Rectal smooth muscle tissue (tissue), 1 donor: ENCODE measurements at regions not wholly inside any gene's neighbourhood (a gene's known extent, or its start where the extent isn't known, plus 50 kb on each side); places are given as distances from the start of the nearest gene placed in this dataset.
"Not testable (repeated sequence)": the region's sequence is repeated elsewhere in the genome, so short reads cannot be mapped to it uniquely, and the experiment has no call there.

Experiments used
- H3K27ac ChIP-seq: one replicate; pipeline ENCODE4 v1.7.0; 2013; ENCODE audit warnings: low read depth, low read length, inconsistent platforms
- H3K27me3 ChIP-seq: one replicate; pipeline ENCODE4 v1.7.0; 2013; ENCODE audit warnings: low read length; ENCODE audit not compliant: control insufficient read depth, insufficient read depth
- H3K36me3 ChIP-seq: one replicate; pipeline ENCODE4 v1.7.0; 2013; ENCODE audit warnings: low read length; ENCODE audit not compliant: control insufficient read depth, insufficient read depth
- H3K4me1 ChIP-seq: one replicate; pipeline ENCODE4 v1.7.0; 2013; ENCODE audit warnings: low read length; ENCODE audit not compliant: control insufficient read depth, insufficient read depth
- H3K4me3 ChIP-seq: one replicate; pipeline ENCODE4 v1.7.0; 2013; ENCODE audit warnings: low read length
- H3K9ac ChIP-seq: one replicate; pipeline ENCODE4 v1.7.0; 2013; ENCODE audit warnings: low read length

GRCh38 chr14:65840118-65840751, 427.7 kb downstream of the FUT8 start:
- H3K9ac ChIP-seq = no peak overlapping the region
- no peaks in the 10 kb centered on the region for H3K27me3 ChIP-seq
- H3K36me3 ChIP-seq = no peaks in the 10 kb centered on the region
- H3K27ac ChIP-seq = no peak overlapping the region
- no peaks in the 10 kb centered on the region for H3K4me1 ChIP-seq
- no peak overlapping the region for H3K4me3 ChIP-seq

DNA sequence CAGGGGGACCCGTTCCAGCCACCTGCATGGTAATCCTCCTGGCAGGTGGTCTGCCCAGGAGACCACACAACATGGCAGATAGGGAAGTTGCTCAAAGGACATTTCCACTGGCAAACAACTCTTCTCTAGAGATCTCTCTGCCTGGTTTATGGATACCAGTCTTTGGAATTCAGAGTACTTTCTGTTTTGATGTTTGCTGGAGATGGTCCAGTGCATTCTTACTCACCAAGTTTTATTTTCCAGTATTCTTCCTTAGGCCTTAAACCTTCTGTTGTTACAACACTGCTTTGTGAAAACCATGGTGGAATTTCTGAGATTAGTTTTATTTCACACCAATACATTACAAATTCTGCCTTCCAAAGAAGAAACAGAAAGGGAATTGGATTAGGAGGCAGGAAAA, 428.3 kb downstream of the FUT8 start:
- Histone ChIP-seq H3K36me3 (no peaks in the 10 kb centered on the region), H3K4me1 (no peaks in the 10 kb centered on the region), H3K27ac (no peak overlapping the region), H3K27me3 (no peaks in the 10 kb centered on the region), H3K4me3 (no peak overlapping the region), H3K9ac (no peak overlapping the region)

DNA sequence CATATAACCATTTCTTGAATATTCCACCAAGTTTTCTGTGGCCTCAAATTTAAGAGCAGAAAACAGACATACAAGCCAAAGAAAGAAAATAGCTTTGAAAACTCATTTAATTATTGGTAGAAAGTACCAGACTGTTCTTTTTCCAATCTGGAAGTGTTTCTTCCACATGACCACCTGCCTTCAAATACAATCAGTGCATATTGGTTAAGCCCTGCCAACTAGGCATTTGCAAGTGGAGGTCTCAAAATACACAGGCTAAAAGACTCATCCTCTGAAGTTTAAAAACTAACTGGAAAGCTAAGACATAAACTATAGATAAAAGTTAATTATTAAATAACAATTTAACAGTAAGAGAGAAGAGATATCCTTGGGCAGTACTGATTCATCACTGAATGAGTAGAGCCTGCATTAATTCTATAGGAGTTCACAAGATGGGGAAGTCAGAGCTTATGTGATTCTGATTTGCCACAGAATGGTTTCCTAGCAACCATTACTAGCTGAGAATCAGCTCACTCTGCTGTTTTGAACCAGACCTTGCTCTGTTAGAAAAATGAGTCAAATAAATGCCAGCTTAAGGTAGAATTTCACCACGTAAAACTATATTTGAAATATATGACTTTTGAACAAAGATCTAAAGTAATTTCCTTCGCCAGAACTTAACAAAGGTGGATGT, 433.8 kb downstream of the FUT8 start:
- no peak overlapping the region for H3K9ac ChIP-seq
- no peaks in the 10 kb centered on the region for H3K27me3 ChIP-seq
- no peaks in the 10 kb centered on the region for H3K4me1 ChIP-seq
- no peak overlapping the region for H3K4me3 ChIP-seq
- H3K27ac ChIP-seq = no peak overlapping the region
- no peaks in the 10 kb centered on the region for H3K36me3 ChIP-seq

GRCh38 chr14:65847075-65847847, 434.7 kb downstream of the FUT8 start:
- Histone ChIP-seq H3K27ac (no peak overlapping the region), H3K27me3 (no peaks in the 10 kb centered on the region), H3K4me1 (no peaks in the 10 kb centered on the region), H3K4me3 (no peak overlapping the region), H3K9ac (no peak overlapping the region), H3K36me3 (no peaks in the 10 kb centered on the region)

- H3K27ac ChIP-seq, H3K4me3 ChIP-seq, H3K4me1 ChIP-seq, H3K36me3 ChIP-seq, H3K27me3 ChIP-seq, H3K9ac ChIP-seq: not testable (repeated sequence)
Measured at GRCh38 chr14:65847931-65848330, 435.4 kb downstream of the FUT8 start.

- Histone ChIP-seq H3K27me3 (no peaks in the 10 kb centered on the region), H3K4me1 (no peaks in the 10 kb centered on the region), H3K36me3 (no peaks in the 10 kb centered on the region), H3K4me3 (no peak overlapping the region), H3K27ac (no peak overlapping the region), H3K9ac (no peak overlapping the region)
Measured at GRCh38 chr14:65849091-65849490, 436.6 kb downstream of the FUT8 start.

DNA sequence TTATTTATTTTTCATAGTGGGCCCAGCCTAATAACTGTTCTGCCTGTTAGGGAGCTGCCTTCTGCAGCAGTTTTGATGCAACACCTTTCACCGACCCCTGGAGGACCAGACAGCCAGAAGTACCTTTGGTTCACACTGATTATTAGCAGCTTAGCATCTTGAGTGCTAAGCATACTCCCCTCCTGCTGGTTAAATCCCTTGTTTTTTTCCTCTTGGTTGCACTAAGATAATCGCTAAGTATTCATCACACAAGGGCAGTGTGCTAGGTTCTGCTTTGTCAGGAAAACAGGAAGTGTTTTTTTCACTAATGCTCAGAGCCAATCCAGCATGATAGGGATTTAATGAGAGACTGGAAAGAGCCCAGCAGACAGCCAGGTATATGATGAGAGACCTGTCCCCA, 437.0 kb downstream of the FUT8 start:
- H3K4me3 ChIP-seq = no peak overlapping the region
- no peak overlapping the region for H3K27ac ChIP-seq
- no peaks in the 10 kb centered on the region for H3K27me3 ChIP-seq
- H3K9ac ChIP-seq = no peak overlapping the region
- H3K36me3 ChIP-seq = no peaks in the 10 kb centered on the region
- H3K4me1 ChIP-seq = no peaks in the 10 kb centered on the region

- Histone ChIP-seq H3K27ac (no peak overlapping the region), H3K9ac (no peak overlapping the region)
Measured at GRCh38 chr14:65850429-65851135, 438.1 kb downstream of the FUT8 start.

DNA sequence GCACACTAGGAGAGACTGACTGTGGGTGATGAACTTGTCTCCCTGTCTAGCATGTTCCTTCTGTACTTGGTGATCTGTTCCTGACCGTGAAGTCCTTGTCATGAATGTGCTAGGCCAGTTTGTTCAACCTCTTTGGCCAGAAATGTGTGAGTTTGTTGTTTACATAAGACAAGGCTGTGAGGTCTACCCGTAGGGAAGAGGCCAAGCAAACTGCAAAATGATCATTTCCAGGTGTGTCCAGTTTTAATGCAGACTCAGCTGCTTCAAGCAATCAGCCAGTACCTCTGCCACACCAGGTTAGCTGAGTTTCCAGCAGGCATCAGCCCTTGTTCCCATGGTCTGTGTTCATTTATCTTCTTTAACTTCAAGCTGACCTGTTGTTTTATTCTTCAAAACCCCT, 440.2 kb downstream of the FUT8 start:
- Histone ChIP-seq H3K27me3 (no peaks in the 10 kb centered on the region), H3K36me3 (no peaks in the 10 kb centered on the region), H3K27ac (no peak overlapping the region), H3K9ac (no peak overlapping the region), H3K4me3 (no peak overlapping the region), H3K4me1 (no peaks in the 10 kb centered on the region)

More at GRCh38 chr14:65850429-65851135, 438.1 kb downstream of the FUT8 start:
- H3K4me1 ChIP-seq = no peaks in the 10 kb centered on the region
- no peaks in the 10 kb centered on the region for H3K36me3 ChIP-seq
- no peak overlapping the region for H3K4me3 ChIP-seq
- no peaks in the 10 kb centered on the region for H3K27me3 ChIP-seq

DNA sequence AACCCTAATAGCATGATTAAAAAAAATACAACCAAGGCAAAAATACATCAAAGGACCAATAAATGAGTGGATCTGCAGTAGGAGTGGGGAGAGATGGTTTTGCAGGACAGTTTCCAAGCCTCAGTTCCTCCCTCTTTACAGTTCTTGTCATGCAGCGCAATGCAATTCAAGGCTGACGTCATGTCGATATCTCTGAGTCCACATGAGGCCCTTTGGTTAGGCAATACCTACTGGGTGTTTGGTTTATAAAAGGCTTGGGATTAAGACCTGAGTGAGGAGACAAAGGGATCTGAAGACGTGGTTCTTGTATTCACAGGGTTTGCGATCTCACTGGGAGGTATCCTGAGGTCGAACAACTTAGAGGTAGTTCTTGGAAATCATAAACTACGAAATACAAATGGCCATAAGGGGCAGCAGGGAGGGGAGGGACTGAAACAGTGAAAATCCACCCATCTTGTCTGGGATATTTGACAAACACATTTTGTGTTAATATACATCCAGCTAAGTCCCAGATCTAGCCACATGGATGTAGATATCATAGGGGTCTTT, 441.0 kb downstream of the FUT8 start:
- no peak overlapping the region for H3K27ac ChIP-seq
- no peak overlapping the region for H3K4me3 ChIP-seq
- H3K9ac ChIP-seq = no peak overlapping the region
- H3K27me3 ChIP-seq = no peaks in the 10 kb centered on the region
- H3K4me1 ChIP-seq = no peaks in the 10 kb centered on the region
- H3K36me3 ChIP-seq = no peaks in the 10 kb centered on the region

GRCh38 chr14:65854215-65854614, 441.7 kb downstream of the FUT8 start:
- Histone ChIP-seq H3K4me1 (no peaks in the 10 kb centered on the region), H3K4me3 (no peak overlapping the region), H3K9ac (no peak overlapping the region), H3K27ac (no peak overlapping the region), H3K27me3 (no peaks in the 10 kb centered on the region), H3K36me3 (no peaks in the 10 kb centered on the region)

GRCh38 chr14:65860956-65861611, 448.6 kb downstream of the FUT8 start:
- H3K27ac ChIP-seq = no peak overlapping the region
- H3K27me3 ChIP-seq = no peaks in the 10 kb centered on the region
- H3K36me3 ChIP-seq = no peaks in the 10 kb centered on the region
- no peak overlapping the region for H3K4me3 ChIP-seq
- H3K9ac ChIP-seq = no peak overlapping the region
- no peaks in the 10 kb centered on the region for H3K4me1 ChIP-seq
